GM19025 (cell line): ENCODE measurements at regions not wholly inside any gene's neighbourhood (a gene's known extent, or its start where the extent isn't known, plus 50 kb on each side); places are given as distances from the start of the nearest gene placed in this dataset.

Experiments used
- ATAC-seq: cut with Tn5 transposase; IDR thresholded peaks from one replicate; pipeline ENCODE4 v1.9.1; 2021; ENCODE audit warnings: mild to moderate bottlenecking, low read depth, moderate library complexity; ENCODE audit not compliant: unreplicated experiment

DNA sequence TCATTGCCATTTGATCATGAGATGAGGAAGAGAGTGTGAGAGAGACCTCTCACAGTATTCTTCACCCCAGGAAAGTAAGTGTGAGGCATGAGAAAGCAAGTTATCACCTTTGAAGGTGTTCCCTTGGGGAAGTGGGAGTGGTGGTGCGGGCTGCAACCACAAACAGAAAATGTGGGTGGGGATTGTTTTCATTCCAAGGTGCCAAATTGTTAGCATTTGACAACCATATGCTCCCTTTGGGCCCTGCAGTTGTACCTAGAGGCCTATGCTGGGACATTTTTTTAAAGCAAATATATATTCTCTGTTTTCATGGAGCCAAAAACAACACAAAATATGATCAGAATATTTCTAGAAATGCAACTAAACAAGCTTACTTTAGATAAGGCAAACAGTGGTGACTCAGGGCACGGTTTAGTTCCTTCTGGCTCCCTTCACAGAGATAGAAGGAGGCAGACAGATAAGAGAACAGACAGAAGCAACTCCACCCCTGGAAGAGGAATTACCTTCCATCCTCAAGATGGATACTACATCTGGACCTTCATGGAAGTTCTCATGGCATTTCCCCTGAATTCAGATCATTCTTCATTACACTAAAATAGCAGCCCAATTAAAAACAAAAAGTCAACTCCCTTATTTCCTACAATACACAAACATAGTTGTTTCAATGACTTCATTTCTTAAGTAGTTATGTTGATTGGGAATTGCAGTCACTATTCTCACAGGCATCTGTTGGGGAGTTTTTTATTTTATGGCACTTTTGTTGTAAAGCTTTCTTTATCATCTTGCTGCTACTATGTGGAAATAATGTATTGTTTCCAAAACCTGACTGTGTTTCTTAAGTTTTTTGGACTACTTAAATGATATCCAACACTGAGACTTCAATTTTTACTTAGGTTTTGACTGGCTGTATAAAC is 416.6 kb downstream of the PLK2 start:
- no peak for ATAC-seq

DNA sequence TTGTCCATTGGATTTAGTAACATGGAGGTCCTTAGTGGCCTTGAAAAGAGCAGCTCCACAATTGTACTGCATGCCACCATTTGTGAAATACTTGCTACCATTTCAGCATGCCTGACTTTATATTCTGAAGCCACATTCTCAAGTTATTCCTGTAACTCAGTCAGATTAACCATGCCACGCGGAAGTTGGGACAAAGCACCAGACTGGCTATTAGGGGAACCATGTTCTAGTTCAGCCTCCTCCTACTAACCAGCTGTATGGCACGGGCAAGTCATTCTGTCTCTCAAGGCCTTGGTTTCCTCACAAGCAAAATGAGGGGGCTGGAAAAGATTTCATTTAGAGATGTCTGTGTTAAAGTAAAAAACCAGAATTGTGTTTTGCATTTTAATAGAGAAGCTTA is 418.0 kb downstream of the PLK2 start:
- ATAC-seq = no peak

DNA sequence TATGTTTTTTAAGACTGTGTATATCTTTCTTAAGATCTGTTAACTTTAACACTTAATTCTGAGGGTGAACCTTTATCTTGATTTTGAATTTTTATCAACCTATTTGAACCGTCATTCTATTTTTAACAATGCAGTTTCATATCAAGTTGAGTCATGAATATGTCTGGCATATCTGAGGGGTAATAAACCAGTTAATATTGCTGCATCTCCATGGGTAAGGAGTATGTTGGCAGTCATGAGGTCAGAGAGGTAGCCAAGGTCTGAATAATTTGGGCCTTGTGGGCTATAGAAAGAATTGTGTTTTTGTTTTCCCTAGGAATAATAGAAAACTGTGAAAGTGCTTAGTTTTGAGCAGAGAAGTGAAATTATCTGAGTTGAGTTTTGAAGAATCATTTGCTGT is 419.0 kb downstream of the PLK2 start:
- ATAC-seq = no peak

DNA sequence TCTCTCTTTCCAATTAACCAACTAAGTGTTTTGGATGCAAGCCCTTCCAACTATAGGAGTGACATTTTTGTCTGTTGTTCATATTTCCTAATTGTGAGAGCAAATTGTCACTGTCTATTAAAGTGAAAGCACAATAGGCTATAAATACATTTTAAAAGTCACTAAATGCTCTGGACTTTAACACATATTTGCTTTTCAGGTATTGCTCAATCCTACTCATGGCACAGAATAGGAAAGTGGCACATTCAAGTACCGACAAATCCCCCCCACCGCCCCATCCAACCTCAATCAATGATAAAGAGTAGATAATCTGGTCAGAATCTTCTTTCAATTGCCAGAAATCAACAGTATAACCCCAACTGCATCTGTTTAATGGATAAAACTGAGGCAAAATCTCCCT is 419.8 kb downstream of the PLK2 start:
- no peak for ATAC-seq

DNA sequence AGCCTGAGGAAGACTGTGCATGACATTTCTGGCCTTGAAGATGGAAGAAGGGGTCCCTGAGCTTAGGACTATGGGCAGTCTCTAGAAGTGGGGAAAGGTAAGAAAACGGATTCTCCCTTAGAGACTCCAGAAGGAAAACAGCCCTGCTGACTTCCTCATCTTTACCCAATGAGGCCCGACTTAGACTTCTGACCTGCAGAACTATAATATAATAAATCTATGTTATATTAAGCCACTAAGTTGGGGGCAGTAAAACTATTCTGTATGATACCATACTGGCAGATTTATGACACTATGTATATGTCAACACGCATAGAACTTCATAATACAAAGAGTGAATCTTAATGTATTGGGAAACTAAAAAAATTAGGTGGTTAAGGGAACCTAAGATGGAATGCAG is 422.0 kb downstream of the PLK2 start:
- ATAC-seq = no peak

DNA sequence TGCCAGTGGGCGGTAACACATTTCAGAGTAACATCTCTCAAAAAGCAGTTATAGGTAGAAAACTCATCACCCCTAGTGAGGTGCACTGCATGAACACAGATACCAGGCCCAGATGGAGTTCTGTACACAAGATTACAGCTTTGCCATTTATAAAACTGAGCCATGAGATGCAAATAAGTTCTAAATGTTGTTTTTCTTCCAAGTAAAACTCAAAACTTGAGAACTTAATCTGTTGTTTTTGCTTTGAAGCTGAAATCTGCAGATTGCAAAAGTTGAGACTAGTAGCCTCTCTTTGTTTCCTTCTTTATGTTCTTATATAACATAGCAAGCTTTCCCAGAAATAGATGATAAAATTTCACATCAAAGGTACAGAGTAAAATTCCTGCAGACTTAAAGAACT is 434.1 kb downstream of the PLK2 start:
- ATAC-seq = no peak

DNA sequence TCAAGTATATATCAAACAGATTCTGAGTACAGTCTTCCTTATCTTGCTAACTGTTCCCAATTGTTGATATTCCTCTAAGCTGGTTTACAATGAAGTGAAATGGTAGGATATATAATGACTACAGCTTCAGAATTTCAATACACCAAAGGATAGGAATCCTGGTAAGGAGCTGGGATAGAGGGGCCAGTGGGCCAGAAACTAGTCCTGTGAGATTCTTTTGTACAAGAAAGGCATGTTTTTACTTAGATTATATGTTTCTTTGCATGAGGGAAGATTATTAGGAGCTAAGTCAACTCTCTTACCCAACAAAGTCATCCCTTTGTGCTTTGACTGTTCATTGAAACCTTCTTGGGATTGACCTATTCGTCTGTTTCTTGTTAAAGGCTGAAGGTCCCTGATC is 435.7 kb downstream of the PLK2 start:
- no peak for ATAC-seq

DNA sequence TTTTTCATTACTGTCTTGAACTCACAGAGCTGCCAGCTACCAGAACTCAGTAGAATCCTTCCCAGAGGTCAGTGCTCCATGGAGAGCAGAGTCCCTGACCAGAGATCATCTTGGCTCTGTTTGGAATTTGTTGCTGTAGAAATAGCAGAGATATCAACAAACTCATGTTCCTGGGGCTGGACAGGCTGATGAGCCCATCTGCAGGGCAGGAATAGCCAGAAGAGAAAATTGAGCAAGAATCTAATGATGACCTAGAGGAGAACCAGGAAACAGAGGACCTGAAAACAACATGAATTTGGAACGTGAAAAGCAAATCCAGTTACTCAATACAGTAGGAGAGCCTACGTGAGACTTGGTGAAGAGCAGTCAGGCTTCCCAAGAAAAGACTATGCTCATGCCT is 437.8 kb downstream of the PLK2 start:
- ATAC-seq = no peak

DNA sequence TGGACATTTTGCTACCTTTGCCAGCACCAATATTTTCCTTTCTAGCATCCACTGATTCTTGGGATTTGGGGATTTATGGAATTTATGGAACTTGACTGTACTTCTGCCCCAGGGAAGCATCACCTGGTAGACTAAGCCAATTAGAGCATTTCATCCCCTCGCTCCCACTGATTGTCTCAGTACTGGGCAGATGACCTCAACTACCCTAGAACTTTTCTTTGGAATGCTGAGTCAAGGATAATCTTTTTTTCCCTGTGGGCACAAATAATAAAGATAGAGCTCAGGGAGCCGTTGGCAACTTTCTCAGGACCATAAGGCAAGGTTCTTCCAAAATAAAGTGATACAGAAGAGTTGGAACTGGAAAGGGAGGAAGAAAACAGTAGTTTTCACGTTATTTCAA is 438.4 kb downstream of the PLK2 start:
- no peak for ATAC-seq

DNA sequence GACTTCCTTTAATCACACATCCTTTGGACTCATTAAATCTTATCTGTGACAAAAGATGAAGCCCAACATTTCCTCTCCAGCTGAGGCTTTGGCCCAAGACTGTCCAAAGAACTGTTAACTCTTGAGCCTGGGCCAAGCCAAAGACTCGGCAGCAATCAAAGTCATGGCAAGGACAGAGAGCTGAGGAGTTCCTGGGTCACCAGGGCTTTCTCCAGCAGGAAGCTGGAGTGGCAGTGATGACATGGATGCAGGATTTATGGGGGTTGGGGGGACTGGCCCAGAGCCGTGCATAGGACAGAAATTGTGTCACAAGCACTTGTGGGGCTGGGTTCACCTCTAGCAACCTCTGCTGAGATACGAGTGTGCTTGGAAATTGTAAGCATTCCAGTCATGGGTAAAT is 440.3 kb downstream of the PLK2 start:
- no peak for ATAC-seq

DNA sequence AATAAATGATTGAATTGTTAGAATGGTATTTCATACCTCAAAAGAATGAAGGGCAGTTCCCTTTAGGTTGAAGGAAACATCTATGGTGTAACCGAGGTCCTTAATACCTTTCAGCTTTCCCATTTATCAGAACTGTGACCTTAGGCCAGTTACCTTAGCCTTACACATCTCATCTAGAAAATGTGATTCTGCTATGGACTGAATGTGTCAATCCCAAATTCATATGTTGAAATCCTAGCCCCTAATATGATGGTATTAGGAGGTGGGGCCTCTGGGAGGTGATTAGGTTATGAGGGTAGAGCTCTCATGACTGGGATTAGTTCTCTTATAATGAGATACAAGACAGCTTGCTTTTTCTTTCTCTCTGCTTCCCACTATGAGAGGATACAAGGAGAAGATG is 441.9 kb downstream of the PLK2 start:
- ATAC-seq = no peak

DNA sequence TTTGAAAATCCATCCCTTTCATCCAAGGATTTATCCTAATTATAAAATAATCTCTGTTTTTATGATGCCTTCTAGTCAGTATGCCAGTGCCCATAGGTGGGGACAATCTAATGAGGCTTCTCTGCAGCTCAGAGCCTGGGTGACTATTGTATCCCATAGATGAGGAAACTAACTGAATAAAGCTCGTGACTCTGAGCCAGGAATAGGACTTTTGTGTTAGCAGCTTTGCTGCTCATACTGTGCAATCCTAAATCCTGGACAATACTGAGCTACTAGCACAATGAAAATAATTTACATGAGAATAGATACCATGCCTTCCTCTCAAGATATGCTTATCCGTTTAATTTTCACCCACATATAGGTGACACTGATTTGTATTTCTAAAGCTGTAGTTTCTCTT is 443.0 kb downstream of the PLK2 start:
- no peak for ATAC-seq

DNA sequence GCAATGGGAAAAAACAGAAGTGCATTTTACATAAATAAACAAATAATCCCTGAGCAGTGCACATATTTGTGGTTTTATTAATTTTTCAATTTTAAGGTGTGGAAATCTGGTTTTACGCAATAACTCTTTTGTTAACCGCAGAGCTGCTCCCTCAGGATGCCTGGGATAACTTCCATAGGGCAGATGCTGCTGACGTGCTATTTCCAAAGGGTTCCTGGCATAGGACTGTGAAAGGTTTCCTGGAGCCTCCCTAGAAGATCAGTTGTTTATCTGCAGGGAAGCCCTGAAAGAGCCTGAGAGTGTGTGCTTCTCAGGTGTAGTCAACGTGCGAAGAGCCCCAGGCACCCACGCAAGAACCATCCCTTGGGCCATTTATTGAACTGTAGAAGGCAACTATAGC is 443.5 kb downstream of the PLK2 start:
- no peak for ATAC-seq

DNA sequence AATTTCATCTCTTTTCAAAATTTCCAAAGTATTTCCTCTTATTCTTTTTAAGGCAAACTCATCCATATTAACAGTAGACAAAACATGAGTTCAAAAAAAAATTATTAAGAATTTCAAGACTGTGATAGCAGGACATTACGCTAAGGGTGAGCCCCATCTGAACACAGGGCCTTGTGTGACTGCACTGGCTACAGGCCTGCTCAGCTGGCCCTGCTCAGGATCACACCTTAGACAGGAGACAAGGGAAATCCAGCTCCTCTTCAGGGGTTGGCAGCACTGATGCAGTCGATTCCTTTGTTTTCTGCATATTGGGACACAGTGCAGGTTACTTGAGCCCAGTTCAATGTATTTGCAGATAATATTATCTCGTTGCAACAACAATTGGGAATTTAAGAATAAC is 444.7 kb downstream of the PLK2 start:
- no peak for ATAC-seq

DNA sequence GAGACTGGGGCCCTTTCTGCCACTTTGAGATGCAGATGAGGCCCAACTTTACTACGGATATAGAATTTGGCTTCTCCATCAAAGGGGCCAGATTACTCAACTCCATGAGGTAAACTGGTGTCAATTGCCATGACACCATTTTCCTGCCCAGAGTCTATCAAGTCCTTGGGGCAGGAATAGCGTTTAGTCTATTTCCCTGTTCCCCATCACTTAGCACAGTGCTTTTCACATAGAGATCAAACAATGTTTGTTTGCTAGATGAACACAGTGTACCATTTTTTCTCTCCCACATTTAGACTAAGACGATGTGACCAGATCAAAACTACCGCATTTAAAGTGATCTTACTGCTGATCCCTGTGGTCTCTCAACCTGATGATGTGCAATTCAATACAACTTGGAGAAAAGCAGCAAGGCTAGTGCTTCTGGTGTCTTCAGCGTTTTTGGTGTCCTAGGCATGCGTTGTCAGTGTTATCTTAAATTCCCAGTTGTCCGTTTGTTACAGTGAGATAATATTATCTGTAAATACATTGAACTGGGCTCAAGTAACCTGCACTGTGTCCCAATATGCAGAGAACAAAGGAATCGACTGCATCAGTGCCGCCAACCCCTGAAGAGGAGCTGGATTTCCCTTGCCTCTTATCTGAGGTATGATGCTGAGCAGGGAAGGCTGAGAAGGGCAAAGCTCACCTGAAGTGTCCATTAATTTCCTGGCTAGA is 446.2 kb downstream of the PLK2 start:
- ATAC-seq = no peak

DNA sequence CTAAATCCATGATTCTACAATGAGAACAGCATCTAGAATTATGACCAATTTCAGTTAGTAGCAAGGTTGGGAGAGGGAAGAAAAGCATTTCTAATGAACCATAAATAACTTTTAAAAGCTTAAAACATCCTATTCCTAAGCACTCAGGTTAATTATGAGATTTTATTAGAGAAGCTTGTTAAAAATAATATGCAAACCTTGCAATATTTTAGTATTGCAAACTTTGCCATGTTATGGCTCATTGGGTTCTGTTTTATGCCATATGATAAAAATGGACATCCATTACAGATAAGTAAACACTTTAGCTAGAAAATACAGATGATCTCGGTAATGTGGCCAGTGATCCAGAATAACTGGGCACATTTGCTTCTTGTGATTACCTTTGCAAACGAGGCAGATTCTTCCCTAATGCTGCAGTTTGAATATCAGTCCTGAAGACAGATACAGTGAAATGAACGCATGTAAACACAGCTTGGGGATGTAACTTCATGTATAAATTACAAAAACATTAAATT is 447.0 kb downstream of the PLK2 start:
- ATAC-seq = no peak

DNA sequence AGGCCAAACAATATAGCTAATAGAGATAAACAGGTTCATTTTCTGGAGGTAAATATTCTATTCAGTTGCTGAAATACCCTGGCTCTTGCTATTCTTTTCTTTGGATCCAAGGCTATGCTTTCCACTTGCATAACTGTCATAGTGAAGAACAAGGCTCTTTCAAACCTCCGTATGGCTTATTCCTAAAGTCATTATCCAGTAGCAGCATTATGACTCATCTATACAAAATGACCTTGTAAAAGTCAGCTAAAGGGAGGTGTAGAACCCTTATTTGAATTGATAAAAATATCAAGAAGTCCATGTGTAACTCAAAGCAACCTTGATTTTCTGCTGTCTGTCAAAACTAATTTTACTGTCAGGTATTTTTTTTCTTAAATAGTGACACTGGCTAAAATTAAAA is 447.8 kb downstream of the PLK2 start:
- ATAC-seq = no peak

DNA sequence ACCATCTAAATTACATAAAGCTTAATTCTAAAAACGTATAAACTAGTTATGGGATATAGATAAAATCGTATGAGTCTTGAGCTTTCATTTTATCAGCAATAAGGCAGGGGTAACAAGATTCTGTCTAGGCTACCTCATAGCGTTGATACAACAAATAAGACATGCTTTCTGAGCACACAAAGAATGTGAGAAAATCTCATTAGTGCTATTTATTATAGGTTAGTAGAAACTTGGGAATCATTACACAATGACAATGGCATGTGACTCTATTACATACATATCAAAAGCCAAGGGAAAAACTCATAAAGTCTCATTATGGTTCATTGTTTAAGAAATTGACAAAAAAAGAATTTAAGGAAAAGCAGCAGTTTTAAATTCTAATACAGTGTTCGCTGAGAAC is 448.6 kb downstream of the PLK2 start:
- ATAC-seq = no peak

DNA sequence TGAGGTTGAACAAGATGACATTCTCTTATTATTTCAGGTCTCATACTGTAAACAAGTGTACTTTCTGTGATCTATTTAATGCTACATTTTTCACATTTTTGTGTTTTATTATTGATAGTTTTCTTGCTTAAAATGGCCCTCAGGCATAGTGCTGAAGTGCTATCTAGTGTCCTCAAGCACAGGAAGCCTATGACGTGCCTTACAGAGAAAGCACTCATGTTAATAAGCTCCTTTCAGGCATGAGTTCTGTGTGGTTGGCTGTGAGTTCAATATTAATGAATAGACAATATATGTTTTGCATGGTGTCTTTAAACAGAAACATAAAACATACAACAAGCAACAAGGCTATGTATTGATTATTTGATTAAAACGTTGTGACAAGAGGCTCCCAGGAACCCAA is 450.1 kb downstream of the PLK2 start:
- ATAC-seq = no peak

DNA sequence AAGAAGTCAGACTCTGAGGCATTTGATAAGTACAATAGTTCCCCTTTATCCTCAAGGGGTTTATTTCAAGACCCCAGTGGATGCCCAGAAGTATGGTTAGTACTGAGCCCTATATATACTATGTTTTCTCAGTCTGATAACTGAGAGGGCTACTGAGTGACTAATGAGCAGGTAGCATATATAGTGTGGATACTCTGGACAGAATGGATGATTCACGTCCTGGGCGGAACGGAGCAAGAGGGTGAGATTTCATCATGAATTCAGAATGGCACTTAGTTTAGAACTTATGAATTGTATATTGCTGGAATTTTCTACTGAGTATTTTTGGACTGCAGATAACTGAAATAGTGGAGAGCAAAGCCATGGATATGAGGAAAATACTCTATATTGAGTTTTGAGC is 457.6 kb downstream of the PLK2 start:
- ATAC-seq = no peak

DNA sequence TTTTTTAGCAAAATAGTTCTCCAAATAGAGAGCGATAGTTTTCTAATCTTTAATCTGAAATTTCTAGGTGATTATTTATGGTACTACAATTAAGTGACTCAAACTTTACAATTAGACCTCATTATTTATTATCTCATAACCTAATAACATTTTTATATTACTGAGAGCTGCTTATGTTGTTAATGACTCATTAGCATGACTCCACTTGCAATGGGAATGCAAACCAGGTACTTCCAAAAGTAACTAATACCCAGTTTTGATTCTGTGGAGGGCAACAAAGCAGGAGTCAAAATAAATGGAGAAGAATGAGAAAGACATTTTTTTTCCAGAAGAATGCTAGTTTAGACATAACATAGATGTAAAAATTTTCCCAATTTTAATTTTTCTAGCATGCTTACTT is 466.0 kb downstream of the PLK2 start:
- no peak for ATAC-seq

DNA sequence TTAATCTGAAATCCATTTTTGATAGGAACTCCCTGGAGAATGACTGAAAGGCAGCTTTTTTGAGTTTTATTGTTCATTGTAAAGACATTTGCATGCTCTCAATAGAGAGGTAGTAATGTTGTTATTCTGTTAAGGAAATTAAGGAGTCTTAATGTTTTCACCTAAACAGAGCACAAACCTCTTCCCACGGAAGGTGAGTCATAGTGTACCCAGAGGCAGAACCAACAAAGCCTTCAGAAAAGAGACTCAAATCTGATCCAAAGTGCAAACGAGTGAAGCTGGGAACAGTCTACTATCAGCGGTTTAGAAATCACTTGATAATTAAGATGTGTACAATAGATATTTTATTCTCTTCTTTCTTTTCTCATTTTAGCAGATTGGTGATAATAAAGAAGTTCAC is 470.5 kb downstream of the PLK2 start:
- ATAC-seq = no peak
